Ammon's horn (tissue), 1 donor: ENCODE measurements at regions not wholly inside any gene's neighbourhood (a gene's known extent, or its start where the extent isn't known, plus 50 kb on each side); places are given as distances from the start of the nearest gene placed in this dataset.

Experiments used
- DNase-seq: peaks from one replicate; pipeline ENCODE4 v3.0.0-alpha.2; 2016; ENCODE audit warnings: low spot score

DNA sequence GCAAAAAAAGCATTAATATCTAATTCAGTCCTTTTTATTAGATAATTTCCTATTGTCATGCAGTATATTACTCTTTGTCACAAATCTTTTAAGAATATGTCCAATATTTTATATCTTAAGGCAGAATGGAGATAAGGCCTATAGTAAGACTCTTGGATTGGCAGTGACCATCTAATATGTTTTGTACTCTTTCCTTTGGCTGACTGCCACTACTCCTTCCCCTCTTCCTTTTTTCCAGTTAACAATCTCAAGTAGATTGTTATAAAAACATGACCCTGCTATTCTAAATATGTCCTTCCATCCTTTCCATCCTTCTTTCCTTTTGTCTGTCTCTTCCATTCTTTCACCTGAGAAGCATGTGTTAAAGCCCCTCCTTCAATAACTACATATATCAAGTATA, 92.8 kb upstream of the TMEM168 start:
- no peak for DNase-seq

DNA sequence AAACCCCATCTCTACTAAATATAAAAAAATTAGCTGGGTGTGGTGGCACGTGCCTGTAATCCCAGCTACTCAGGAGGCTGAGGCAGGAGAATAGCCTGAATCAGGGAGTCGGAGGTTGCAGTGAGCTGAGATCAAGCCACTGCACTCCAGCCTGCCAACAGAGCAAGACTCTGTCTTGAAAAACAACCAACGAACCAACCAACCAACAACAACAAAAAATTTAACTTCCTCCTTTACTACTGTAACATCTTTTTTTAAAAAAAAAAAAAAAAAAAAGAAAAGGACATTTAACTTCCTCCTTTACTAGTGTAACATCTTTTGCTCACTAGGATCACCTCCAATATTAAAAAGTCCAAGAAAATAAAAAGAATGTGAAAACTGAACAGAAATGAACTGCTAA, 92.3 kb upstream of the TMEM168 start:
- no peak for DNase-seq

DNA sequence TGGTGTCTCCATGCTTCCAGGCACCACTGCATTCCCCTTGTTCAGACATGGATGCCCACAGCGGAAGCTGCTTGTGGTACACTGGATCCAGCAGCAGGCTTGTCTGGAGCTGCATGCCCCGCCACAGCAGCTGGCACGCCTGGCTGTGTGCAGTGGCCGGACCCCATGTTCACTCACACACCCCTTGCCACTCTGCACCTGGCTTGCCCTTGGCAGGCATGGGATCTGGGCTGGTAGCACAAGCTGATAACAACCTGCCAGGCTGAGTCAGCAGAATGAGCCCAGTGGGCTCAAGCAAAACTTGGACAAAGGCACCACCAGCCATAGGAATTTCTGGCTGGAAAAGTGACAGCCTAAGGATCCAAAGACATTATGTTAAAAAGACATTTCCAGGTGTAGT, 91.8 kb upstream of the TMEM168 start:
- no peak for DNase-seq

- DNase-seq, result no peak
Observed at GRCh38 chr7:112880818-112881418, 90.7 kb upstream of the TMEM168 start.

DNA sequence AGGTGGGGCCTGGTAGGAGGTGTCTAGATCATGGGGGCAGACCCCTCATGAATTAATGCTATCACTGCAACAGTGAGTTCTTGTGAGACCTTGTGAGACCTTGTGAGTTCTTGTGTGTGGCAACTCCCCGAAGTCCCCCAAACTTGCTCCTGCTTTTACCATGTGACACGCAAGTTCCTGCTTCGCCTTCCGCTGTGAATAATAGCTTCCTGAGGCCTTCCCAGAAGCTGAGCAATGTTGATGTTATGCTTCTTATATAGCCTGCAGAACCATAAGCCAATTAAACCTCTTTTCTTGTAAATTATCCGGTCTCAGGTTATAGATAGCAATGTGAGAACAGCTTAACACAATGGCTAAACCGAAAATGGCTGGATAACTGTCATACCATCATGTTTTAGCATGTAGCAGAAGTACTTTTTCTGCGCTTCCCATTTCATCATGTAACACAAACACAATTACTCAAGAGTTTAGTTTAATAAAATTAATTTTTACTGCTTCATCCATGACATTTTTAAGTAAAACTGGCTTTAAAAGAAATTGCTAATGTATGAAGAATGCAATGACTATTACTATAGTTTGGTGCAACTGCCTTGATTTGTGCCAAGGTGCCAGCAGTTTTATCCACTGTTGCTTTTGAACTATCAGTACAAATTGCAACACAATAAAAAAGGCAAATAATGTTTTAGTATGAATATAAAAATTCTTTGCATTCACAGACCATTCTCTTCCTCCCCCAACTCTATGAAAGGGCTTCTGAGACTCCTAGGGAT, 87.7 kb upstream of the TMEM168 start:
- no peak for DNase-seq

GRCh38 chr7:112876877-112877276, 86.7 kb upstream of the TMEM168 start:
- DNase-seq, result no peak

- no peak for DNase-seq
Observed at GRCh38 chr7:112874909-112875308, 84.7 kb upstream of the TMEM168 start.

- no peak for DNase-seq
Observed at GRCh38 chr7:112873831-112874553, 83.8 kb upstream of the TMEM168 start.

DNA sequence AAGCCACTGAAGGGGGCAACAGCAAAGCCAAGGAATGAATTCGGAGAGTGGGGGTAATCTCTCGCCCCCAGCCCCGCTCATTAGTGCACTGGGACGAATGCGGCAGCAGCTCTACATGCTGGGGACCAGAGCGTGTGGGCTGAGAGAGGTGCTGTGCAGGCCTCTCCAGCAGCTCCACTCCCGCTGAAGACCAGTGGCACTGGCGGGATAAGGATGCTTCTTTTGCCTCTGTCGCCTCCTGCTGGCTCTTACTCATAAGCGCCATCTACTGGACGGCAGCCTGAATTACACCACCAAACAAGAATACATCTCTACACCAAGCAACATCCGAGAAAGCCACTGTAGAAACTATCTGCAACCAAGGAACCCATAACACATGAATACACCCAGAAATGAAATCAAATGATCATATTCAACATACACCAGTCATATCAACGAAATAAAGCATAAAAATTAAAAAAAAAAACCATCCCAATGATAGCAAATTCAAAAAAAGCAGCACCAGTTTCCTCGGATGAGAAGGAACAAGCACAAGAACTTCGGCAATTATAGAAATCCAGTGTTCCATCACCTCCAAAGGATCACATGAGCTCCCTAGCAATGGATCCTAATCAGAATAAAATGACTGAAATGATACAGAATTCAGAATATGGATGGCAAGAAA, 79.0 kb upstream of the TMEM168 start:
- no peak for DNase-seq

GRCh38 chr7:112868609-112869008, 78.4 kb upstream of the TMEM168 start:
- DNase-seq, result no peak

GRCh38 chr7:112866424-112866823, 76.2 kb upstream of the TMEM168 start:
- DNase-seq, result no peak

- DNase-seq, result no peak
Observed at GRCh38 chr7:112864380-112864779, 74.2 kb upstream of the TMEM168 start.

GRCh38 chr7:112858838-112859237, 68.6 kb upstream of the TMEM168 start:
- no peak for DNase-seq

GRCh38 chr7:112855227-112855626, 65.0 kb upstream of the TMEM168 start:
- no peak for DNase-seq

DNA sequence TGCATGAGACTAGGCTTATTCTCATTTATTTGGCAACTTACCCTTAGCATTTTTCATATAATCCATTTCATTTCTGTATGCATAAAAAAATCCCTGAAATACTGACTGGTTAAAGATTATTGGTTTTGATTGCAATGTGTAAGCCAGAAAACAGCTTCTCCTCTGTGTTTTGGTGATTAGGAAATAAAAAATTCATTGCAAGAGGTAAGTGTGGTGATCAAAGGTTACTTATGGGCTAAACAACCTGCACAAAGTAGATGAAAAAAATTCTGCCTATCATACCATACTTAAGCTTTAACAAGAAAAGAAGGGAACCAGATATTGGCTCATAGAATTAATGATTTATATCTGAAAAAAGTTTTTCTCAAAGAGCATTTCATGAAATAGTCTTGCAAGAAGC, 64.0 kb upstream of the TMEM168 start:
- no peak for DNase-seq

DNA sequence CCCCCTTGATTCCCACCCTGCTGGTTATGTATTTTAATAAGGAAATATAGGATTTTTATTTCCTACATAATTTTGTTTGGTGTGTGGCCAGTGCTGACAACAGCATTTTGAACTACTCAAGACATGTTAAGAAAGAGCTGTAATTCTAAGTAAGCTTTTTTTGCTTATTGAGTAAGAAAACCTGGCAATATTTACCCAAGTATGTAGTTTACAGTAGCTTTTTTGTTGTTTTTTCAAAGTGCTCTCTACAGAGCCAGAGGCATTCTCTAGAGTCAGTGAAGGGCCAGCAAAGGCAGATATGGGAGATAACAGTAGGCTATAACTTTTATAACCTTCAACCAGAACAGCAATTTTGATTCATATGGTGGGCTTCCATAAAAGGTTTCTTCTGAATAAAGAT, 63.2 kb upstream of the TMEM168 start:
- no peak for DNase-seq

- DNase-seq, result no peak
Observed at GRCh38 chr7:112843151-112843550, 53.0 kb upstream of the TMEM168 start.
